Fibroblast of pulmonary artery (primary cell): ENCODE measurements at regions not wholly inside any gene's neighbourhood (a gene's known extent, or its start where the extent isn't known, plus 50 kb on each side); places are given as distances from the start of the nearest gene placed in this dataset.

ENCODE experiments used
- DNase-seq: peaks from one replicate; pipeline ENCODE4 v3.0.0-alpha.2; 2010; ENCODE audit warnings: low read depth
- H3K4me3 ChIP-seq: replicated peaks from 2 replicates; pipeline ENCODE4 v1.5.1; 2011; ENCODE audit warnings: low read depth, mild to moderate bottlenecking, control low read depth, low read length, moderate library complexity
- TF ChIP-seq, protein P1 (sequence below): IDR thresholded peaks from 2 replicates; pipeline ENCODE4 v1.5.1; 2011; ENCODE audit warnings: mild to moderate bottlenecking, control low read depth, low read length, inconsistent platforms; ENCODE audit errors: missing control alignments

DNA sequence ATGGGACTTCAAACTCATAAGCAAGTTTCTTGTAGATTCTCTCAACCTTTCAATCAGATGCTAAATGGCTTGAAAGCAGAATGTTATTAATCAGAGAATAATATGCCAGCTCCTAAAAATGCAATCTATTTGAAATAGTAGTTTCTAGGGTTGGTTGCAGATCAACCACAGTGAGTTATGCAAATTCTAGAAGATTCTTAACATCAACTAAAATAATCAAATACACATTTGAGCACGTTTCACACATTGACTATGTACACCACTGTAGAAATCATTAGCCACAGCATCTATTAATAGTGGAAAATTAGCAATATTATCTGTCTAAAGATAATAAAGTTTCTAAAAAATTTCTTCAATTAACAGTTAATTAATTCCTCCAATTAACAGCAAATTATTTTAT is 141.9 kb upstream of the GJE1 start:
- TF ChIP-seq, protein P1, sequence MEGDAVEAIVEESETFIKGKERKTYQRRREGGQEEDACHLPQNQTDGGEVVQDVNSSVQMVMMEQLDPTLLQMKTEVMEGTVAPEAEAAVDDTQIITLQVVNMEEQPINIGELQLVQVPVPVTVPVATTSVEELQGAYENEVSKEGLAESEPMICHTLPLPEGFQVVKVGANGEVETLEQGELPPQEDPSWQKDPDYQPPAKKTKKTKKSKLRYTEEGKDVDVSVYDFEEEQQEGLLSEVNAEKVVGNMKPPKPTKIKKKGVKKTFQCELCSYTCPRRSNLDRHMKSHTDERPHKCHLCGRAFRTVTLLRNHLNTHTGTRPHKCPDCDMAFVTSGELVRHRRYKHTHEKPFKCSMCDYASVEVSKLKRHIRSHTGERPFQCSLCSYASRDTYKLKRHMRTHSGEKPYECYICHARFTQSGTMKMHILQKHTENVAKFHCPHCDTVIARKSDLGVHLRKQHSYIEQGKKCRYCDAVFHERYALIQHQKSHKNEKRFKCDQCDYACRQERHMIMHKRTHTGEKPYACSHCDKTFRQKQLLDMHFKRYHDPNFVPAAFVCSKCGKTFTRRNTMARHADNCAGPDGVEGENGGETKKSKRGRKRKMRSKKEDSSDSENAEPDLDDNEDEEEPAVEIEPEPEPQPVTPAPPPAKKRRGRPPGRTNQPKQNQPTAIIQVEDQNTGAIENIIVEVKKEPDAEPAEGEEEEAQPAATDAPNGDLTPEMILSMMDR, result no peak
- no peak for DNase-seq
- no peak overlapping the region for H3K4me3 ChIP-seq

DNA sequence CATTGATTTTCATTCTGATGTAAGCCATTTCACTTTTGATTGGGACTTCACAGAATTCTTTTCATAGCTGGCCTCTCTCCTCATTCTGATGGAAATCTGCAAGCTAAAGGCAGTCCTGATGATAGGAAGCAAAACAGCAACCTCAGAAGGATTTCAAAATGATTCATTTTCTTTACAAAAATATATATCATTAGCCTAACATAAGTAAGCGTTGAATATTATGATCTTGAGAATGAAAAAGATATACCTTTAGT is 143.1 kb upstream of the GJE1 start:
- no peak overlapping the region for H3K4me3 ChIP-seq
- DNase-seq, result no peak
- TF ChIP-seq, protein P1, result no peak

DNA sequence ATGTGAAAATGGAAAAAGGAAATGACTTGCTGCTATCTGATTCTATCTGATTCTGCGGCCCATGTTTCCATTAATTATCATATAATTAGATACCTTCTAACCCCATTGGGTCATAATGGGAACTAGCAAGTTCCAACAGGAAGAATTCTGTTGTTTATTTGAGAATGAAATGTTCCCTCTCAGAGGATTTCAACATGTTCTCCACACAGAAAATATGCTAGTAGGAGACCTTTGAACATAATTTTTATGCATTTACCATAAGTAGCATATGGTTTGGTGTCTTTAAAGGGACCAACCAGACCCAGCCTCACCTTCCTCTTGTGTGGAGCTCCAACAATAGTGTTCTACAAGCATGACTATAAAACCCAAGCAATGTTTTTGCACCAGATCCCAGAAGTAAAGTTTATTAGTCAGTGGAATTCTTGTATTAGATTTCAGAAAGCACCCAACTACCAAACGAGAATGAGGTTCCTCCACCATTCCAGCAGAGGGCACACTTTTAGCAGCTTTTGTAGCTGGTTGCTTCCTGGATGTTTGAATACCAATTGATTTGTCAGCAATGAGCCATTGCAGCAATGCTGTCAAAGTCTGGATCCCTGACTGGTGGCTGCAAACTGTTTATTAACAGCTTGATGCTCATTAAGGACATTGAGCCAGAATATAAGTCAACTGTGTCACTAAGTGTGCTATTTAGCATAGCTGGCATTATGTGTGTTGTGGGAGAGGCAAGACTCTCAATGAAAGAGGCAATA is 143.6 kb upstream of the GJE1 start:
- H3K4me3 ChIP-seq, result no peak overlapping the region
- peak; percentile 84 for DNase-seq
- TF ChIP-seq, protein P1, result peak; percentile 95

DNA sequence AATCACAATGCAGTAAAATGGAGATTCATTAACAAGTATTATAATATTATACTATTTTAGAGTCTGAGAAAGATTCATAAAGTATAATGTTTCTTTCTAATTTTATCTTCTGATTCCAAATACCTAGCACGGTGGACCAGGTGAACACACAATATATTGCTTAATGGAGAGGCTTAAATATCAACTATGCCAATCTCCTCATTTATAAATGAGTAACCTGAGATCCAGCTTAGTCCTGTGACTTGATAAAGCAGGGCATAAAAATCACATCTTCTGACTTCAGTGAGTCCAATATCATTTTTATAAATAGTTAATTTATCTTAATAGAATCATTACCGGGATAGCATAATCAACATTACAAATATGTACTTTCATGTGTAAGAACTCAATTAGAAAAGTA is 144.4 kb upstream of the GJE1 start:
- TF ChIP-seq, protein P1, result no peak
- no peak overlapping the region for H3K4me3 ChIP-seq
- DNase-seq, result no peak

DNA sequence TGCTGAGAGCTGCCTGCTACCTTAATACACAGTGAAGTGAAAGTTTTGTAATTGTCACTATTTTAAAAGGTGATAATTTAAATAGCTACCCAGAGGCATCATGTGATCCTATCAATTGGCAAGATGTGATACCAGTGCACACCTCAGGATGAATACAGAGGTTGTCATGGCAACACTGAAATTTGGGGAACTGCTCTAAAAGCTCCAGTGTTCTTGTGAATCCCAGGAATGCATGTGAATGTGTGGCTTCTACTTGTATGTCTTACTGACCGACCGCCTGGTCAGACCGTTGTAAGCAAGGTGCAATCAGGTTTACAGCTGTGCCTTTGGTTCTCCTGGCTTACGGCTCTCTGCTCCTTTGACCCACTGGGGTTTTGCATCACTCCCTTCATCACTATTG is 146.3 kb upstream of the GJE1 start:
- DNase-seq, result no peak

DNA sequence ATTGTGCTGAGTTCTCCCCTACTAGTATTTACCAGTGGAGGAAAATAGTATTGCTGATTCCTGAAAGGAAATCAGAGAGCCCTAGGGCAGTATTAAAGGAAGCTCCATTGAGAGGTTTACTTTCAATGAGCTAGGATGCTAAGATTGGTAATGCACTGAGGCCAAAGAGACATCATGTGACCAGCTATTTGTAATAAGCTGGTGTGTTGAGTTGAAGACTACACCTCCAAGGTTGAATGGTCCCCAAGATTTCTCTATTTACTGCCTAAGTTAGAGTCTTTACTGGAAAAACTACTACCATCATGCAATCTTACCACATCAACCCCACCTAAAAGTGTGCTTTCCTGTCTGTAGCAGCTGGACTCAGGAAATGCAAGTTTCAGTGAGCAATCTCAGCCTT is 151.5 kb upstream of the GJE1 start:
- TF ChIP-seq, protein P1, result no peak
- no peak for DNase-seq
- no peak overlapping the region for H3K4me3 ChIP-seq

More for the DNA sequence above, 146.3 kb upstream of the GJE1 start:
- TF ChIP-seq, protein P1, result no peak
- H3K4me3 ChIP-seq, result no peak overlapping the region

DNA sequence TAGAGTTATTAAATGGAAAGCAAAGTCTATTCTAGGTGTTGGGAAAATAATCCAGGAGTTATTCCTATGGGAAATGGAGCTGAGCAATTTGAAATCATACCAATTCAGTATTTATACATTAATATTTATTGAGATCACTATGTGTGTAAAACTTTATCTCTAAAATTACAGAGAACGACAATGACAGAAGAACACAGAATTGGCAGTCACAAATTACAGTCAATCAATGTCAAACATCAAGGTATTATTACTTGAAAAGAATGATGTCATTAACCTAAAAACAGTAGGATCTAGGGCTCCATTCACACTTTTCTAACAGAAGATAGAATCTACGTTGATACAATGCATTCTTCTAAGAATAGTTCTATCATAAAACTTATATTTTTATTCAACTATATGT is 154.9 kb upstream of the GJE1 start:
- no peak overlapping the region for H3K4me3 ChIP-seq
- DNase-seq, result no peak
- TF ChIP-seq, protein P1, result no peak
